ENCODE measurements at regions not wholly inside any gene's neighbourhood (a gene's known extent, or its start where the extent isn't known, plus 50 kb on each side); places are given as distances from the start of the nearest gene placed in this dataset.

GRCh38 chr17:73782641-73783381 is 138.6 kb upstream of the SDK2 start:
- DNase-seq (ENCODE audit: extremely low read depth in 1 of 4, low spot score in 3 of 4) (peak; percentile 30 to 50 (median 42)), FAIRE-seq (no peak), ATAC-seq (peak; percentile 90)
- in situ Hi-C loops (cut with MboI), result no loop called here
- H3K4me2 ChIP-seq (ENCODE audit: insufficient read depth, low read length), result no peak overlapping the region
- ChIA-PET POLR2A (interaction anchor here (0.6 to 1.2 kb wide), 2 partner anchors 12 to 430 kb away, joined by 3 read pairs; partner anchors contain the start of gene TTYH2), CTCF (ENCODE audit: low intra/inter-chr PET ratio) (no interaction called here)
- BruUV-seq (replicated peaks), result no TSS peak
- H3K4me3 ChIP-seq, result no peak overlapping the region
- no peaks in the 10 kb centered on the region for H3K79me2 ChIP-seq (ENCODE audit: control insufficient read depth, insufficient read depth, low read length)
- H4K20me1 ChIP-seq (replicated peaks; ENCODE audit: control insufficient read depth, insufficient read depth, low read length), result peaks cover 9% of the 10 kb centered on the region; the same call in 1 of the 2 replicates
- no peak overlapping the region for H2AFZ ChIP-seq (ENCODE audit: low read depth, low read length)
- WGBS (ENCODE audit: insufficient coverage, low coverage, missing lambda C conversion rate), result 14% methylated on average over 11 of the region's 11 CpGs
- H3K9me3 ChIP-seq (replicated peaks; ENCODE audit: control insufficient read depth, insufficient read depth, low read depth, low read length), result no peaks in the 10 kb centered on the region
- H3K27me3 ChIP-seq (ENCODE audit: control insufficient read depth in 2 of 2, insufficient read depth in 2 of 2, low read length in 2 of 2), result peaks cover 0 to 27% of the 10 kb centered on the region in 2 experiments; a peak in 2 of 5 replicates
- H3K36me3 ChIP-seq (ENCODE audit: control insufficient read depth, insufficient read depth, low read length), result no peaks in the 10 kb centered on the region
- H3K27ac ChIP-seq (ENCODE audit: extremely low read depth, low read depth, low read length), result no peak overlapping the region
- intact Hi-C loops (cut with micrococcal nuclease), result loop anchor here (10.0 kb wide), 1 partner anchor 358 kb away; no protein-coding TSS in a partner anchor
- H3K4me1 ChIP-seq (replicated peaks in 1 of 2; ENCODE audit: control insufficient read depth in 2 of 2, insufficient read depth in 2 of 2, low read length in 2 of 2), result no peaks in the 10 kb centered on the region
- no peak overlapping the region for H3K9ac ChIP-seq (ENCODE audit: insufficient read depth in 1 of 2, low read depth in 2 of 2, low read length in 2 of 2)
- no peaks in the 10 kb centered on the region for H3K9me1 ChIP-seq (ENCODE audit: control insufficient read depth, insufficient read depth, low read length)
- TF ChIP-seq KAT2B (IDR thresholded peaks at IDR 0.05; ENCODE audit: low read depth, low read length) (no peak), HDAC3 (IDR thresholded peaks at IDR 0.05; ENCODE audit: borderline replicate concordance, partially characterized antibody) (no peak), L3MBTL2 (IDR thresholded peaks at IDR 0.05) (0 out of 2 replicates have a peak, but pooled peaks have one; percentile 13), ZNF740 (CRISPR knock-in tag; IDR thresholded peaks at IDR 0.05) (no peak), ZNF740 (tag; IDR thresholded peaks at IDR 0.05) (no peak), BCOR (IDR thresholded peaks at IDR 0.05) (peak; percentile 64; the same call in 1 of the 2 replicates), CTCF (IDR thresholded peaks at IDR 0.05 in 2 of 3, conservative IDR thresholded peaks at IDR 0.05 in 1 of 3; ENCODE audit: insufficient read depth in 2 of 3, low read depth in 1 of 3, low read length in 3 of 3) (peak; percentile 62 to 69 (median 69)), CC2D1A (IDR thresholded peaks at IDR 0.05) (no peak), E2F6 (IDR thresholded peaks at IDR 0.05; ENCODE audit: borderline replicate concordance in 1 of 2, extremely low read depth in 1 of 2, insufficient read depth in 1 of 2, insufficient read length in 1 of 2, low read depth in 1 of 2, low read length in 1 of 2, poor library complexity in 1 of 2, severe bottlenecking in 1 of 2) (peak in 1 of 2 experiments; percentile 13)
